ENCODE measurements at regions not wholly inside any gene's neighbourhood (a gene's known extent, or its start where the extent isn't known, plus 50 kb on each side); places are given as distances from the start of the nearest gene placed in this dataset.
"Not testable (repeated sequence)": the region's sequence is repeated elsewhere in the genome, so short reads cannot be mapped to it uniquely, and the experiment has no call there.

GRCh38 chr5:102154791-102155605 lies 141.1 kb downstream of the SLCO4C1 start:
- not testable (repeated sequence) for DNase-seq

- DNase-seq = no peak
Measured at GRCh38 chr5:102154291-102154690, 141.8 kb downstream of the SLCO4C1 start.

- DNase-seq = peak; percentile 4
Measured at GRCh38 chr5:102153003-102153759, 142.9 kb downstream of the SLCO4C1 start.

- DNase-seq = no peak
Measured at GRCh38 chr5:102139029-102139428, 157.1 kb downstream of the SLCO4C1 start.

GRCh38 chr5:102138243-102138653 lies 157.8 kb downstream of the SLCO4C1 start:
- no peak for DNase-seq

GRCh38 chr5:102130890-102131289 lies 165.2 kb downstream of the SLCO4C1 start:
- DNase-seq = no peak

- DNase-seq = no peak
Measured at GRCh38 chr5:102130386-102130785, 165.7 kb downstream of the SLCO4C1 start.

- DNase-seq = no peak
Measured at GRCh38 chr5:102119252-102119651, 176.8 kb downstream of the SLCO4C1 start.

- no peak for DNase-seq
Measured at GRCh38 chr5:102115736-102116135, 180.3 kb downstream of the SLCO4C1 start.

- DNase-seq = no peak
Measured at GRCh38 chr5:102114525-102115069, 181.5 kb downstream of the SLCO4C1 start.

- DNase-seq = no peak
Measured at GRCh38 chr5:102107865-102108264, 188.2 kb downstream of the SLCO4C1 start.

GRCh38 chr5:102106599-102106998 lies 189.5 kb downstream of the SLCO4C1 start:
- DNase-seq = no peak

- DNase-seq = no peak
Measured at GRCh38 chr5:102099766-102100331, 196.2 kb downstream of the SLCO4C1 start.

GRCh38 chr5:102099083-102099482 lies 197.0 kb downstream of the SLCO4C1 start:
- not testable (repeated sequence) for DNase-seq

- not testable (repeated sequence) for DNase-seq
Measured at GRCh38 chr5:102098606-102099005, 197.5 kb downstream of the SLCO4C1 start.

GRCh38 chr5:102090770-102091169 lies 205.3 kb downstream of the SLCO4C1 start:
- DNase-seq = no peak

GRCh38 chr5:102089883-102090282 lies 206.2 kb downstream of the SLCO4C1 start:
- no peak for DNase-seq

- DNase-seq = no peak
Measured at GRCh38 chr5:102087906-102088305, 208.2 kb downstream of the SLCO4C1 start.

GRCh38 chr5:102080288-102080687 lies 215.8 kb downstream of the SLCO4C1 start:
- no peak for DNase-seq

- DNase-seq = no peak
Measured at GRCh38 chr5:102077920-102078319, 218.2 kb downstream of the SLCO4C1 start.

- no peak for DNase-seq
Measured at GRCh38 chr5:102069974-102070373, 226.1 kb downstream of the SLCO4C1 start.

GRCh38 chr5:102068870-102069269 lies 227.2 kb downstream of the SLCO4C1 start:
- DNase-seq = no peak

- no peak for DNase-seq
Measured at GRCh38 chr5:102049517-102049916, 246.6 kb downstream of the SLCO4C1 start.
